HUES48 (cell line): ENCODE measurements at regions not wholly inside any gene's neighbourhood (a gene's known extent, or its start where the extent isn't known, plus 50 kb on each side); places are given as distances from the start of the nearest gene placed in this dataset.
"Not testable (repeated sequence)": the region's sequence is repeated elsewhere in the genome, so short reads cannot be mapped to it uniquely, and the experiment has no call there.

Experiments
- H3K27ac ChIP-seq: one replicate; pipeline ENCODE4 v1.7.0; 2013; ENCODE audit warnings: low read depth, low read length, inconsistent platforms
- H3K27me3 ChIP-seq: 2 replicates; pipeline ENCODE4 v1.6.1; 2013; ENCODE audit warnings: mild to moderate bottlenecking, low read length; ENCODE audit not compliant: control insufficient read depth, insufficient read depth
- H3K36me3 ChIP-seq: 2 replicates; pipeline ENCODE4 v1.6.1; 2013; ENCODE audit warnings: low read length; ENCODE audit not compliant: control insufficient read depth, insufficient read depth
- H3K4me1 ChIP-seq: 2 replicates; pipeline ENCODE4 v1.6.1; 2013; ENCODE audit warnings: mild to moderate bottlenecking, low read length; ENCODE audit not compliant: control insufficient read depth, insufficient read depth
- H3K4me3 ChIP-seq: 2 replicates; pipeline ENCODE4 v1.5.1; 2013; ENCODE audit warnings: mild to moderate bottlenecking, low read depth, low read length
- H3K9ac ChIP-seq: 2 replicates; pipeline ENCODE4 v1.6.1; 2013; ENCODE audit warnings: mild to moderate bottlenecking, low read depth, low read length, moderate library complexity
- H3K9me3 ChIP-seq: 2 replicates; pipeline ENCODE4 v1.6.1; 2013; ENCODE audit warnings: low read length; ENCODE audit not compliant: control insufficient read depth, insufficient read depth

- no peak overlapping the region for H3K9ac ChIP-seq
- no peaks in the 10 kb centered on the region for H3K27me3 ChIP-seq
- H3K27ac ChIP-seq, result no peak overlapping the region
- peaks cover 4% of the 10 kb centered on the region; the same call in 1 of the 2 replicates for H3K9me3 ChIP-seq
- no peaks in the 10 kb centered on the region for H3K36me3 ChIP-seq
- H3K4me3 ChIP-seq, result no peak overlapping the region
- H3K4me1 ChIP-seq, result no peaks in the 10 kb centered on the region; the same call in 1 of the 2 replicates
These were observed 260.4 kb upstream of the MEIS1 start for GRCh38 chr2:66174491-66174890.

GRCh38 chr2:66173645-66174044 lies 261.3 kb upstream of the MEIS1 start:
- peaks cover 4% of the 10 kb centered on the region; the same call in 1 of the 2 replicates for H3K9me3 ChIP-seq
- no peak overlapping the region for H3K9ac ChIP-seq
- H3K27me3 ChIP-seq, result no peaks in the 10 kb centered on the region
- H3K36me3 ChIP-seq, result no peaks in the 10 kb centered on the region
- no peak overlapping the region for H3K27ac ChIP-seq
- H3K4me1 ChIP-seq, result no peaks in the 10 kb centered on the region; the same call in 1 of the 2 replicates
- no peak overlapping the region for H3K4me3 ChIP-seq

GRCh38 chr2:66171530-66171929 lies 263.4 kb upstream of the MEIS1 start:
- no peak overlapping the region for H3K4me3 ChIP-seq
- H3K4me1 ChIP-seq, result no peaks in the 10 kb centered on the region; the same call in 1 of the 2 replicates
- H3K27me3 ChIP-seq, result no peaks in the 10 kb centered on the region
- no peaks in the 10 kb centered on the region for H3K36me3 ChIP-seq
- H3K9ac ChIP-seq, result no peak overlapping the region
- H3K9me3 ChIP-seq, result no peaks in the 10 kb centered on the region
- H3K27ac ChIP-seq, result no peak overlapping the region

- no peak overlapping the region for H3K9ac ChIP-seq
- no peaks in the 10 kb centered on the region for H3K9me3 ChIP-seq
- H3K27ac ChIP-seq, result no peak overlapping the region
- H3K27me3 ChIP-seq, result no peaks in the 10 kb centered on the region
- no peak overlapping the region for H3K4me3 ChIP-seq
- no peaks in the 10 kb centered on the region; the same call in 1 of the 2 replicates for H3K4me1 ChIP-seq
- H3K36me3 ChIP-seq, result no peaks in the 10 kb centered on the region
These were observed 264.1 kb upstream of the MEIS1 start for GRCh38 chr2:66170744-66171330.

- no peaks in the 10 kb centered on the region; the same call in 1 of the 2 replicates for H3K4me1 ChIP-seq
- no peak overlapping the region for H3K9ac ChIP-seq
- no peaks in the 10 kb centered on the region for H3K9me3 ChIP-seq
- no peaks in the 10 kb centered on the region for H3K36me3 ChIP-seq
- H3K4me3 ChIP-seq, result no peak overlapping the region
- H3K27me3 ChIP-seq, result no peaks in the 10 kb centered on the region
- H3K27ac ChIP-seq, result no peak overlapping the region
These were observed 265.8 kb upstream of the MEIS1 start for GRCh38 chr2:66169076-66169475.

GRCh38 chr2:66164470-66164869 lies 270.5 kb upstream of the MEIS1 start:
- H3K9ac ChIP-seq, result no peak overlapping the region
- no peak overlapping the region for H3K4me3 ChIP-seq
- H3K36me3 ChIP-seq, result no peaks in the 10 kb centered on the region
- H3K4me1 ChIP-seq, result no peaks in the 10 kb centered on the region
- H3K27me3 ChIP-seq, result no peaks in the 10 kb centered on the region
- H3K9me3 ChIP-seq, result no peaks in the 10 kb centered on the region
- H3K27ac ChIP-seq, result no peak overlapping the region

GRCh38 chr2:66156171-66156570 lies 278.8 kb upstream of the MEIS1 start:
- no peaks in the 10 kb centered on the region for H3K36me3 ChIP-seq
- no peak overlapping the region for H3K4me3 ChIP-seq
- H3K9me3 ChIP-seq, result peaks cover 5% of the 10 kb centered on the region; the same call in 1 of the 2 replicates
- no peak overlapping the region for H3K9ac ChIP-seq
- no peaks in the 10 kb centered on the region for H3K4me1 ChIP-seq
- H3K27ac ChIP-seq, result no peak overlapping the region
- H3K27me3 ChIP-seq, result no peaks in the 10 kb centered on the region

GRCh38 chr2:66153941-66154340 lies 281.0 kb upstream of the MEIS1 start:
- no peaks in the 10 kb centered on the region for H3K36me3 ChIP-seq
- H3K9me3 ChIP-seq, result peaks cover 5% of the 10 kb centered on the region; the same call in 1 of the 2 replicates
- H3K9ac ChIP-seq, result no peak overlapping the region
- no peak overlapping the region for H3K27ac ChIP-seq
- no peaks in the 10 kb centered on the region for H3K27me3 ChIP-seq
- no peaks in the 10 kb centered on the region for H3K4me1 ChIP-seq
- no peak overlapping the region for H3K4me3 ChIP-seq

- Histone ChIP-seq H3K27ac (no peak overlapping the region), H3K27me3 (no peaks in the 10 kb centered on the region)
These were observed 289.4 kb upstream of the MEIS1 start for GRCh38 chr2:66145490-66145889.

GRCh38 chr2:66144324-66144723 lies 290.6 kb upstream of the MEIS1 start:
- not testable (repeated sequence) for H3K9ac ChIP-seq, H3K4me1 ChIP-seq, H3K27ac ChIP-seq, H3K36me3 ChIP-seq, H3K4me3 ChIP-seq, H3K9me3 ChIP-seq, H3K27me3 ChIP-seq

More at GRCh38 chr2:66145490-66145889, 289.4 kb upstream of the MEIS1 start:
- Histone ChIP-seq H3K9ac (no peak overlapping the region), H3K9me3 (peaks cover 3% of the 10 kb centered on the region), H3K4me1 (no peaks in the 10 kb centered on the region), H3K36me3 (no peaks in the 10 kb centered on the region), H3K4me3 (no peak overlapping the region)

- Histone ChIP-seq H3K27ac (no peak overlapping the region), H3K9me3 (no peaks in the 10 kb centered on the region; the same call in 1 of the 2 replicates), H3K36me3 (no peaks in the 10 kb centered on the region), H3K9ac (no peak overlapping the region), H3K4me3 (no peak overlapping the region), H3K4me1 (peaks cover 25% of the 10 kb centered on the region), H3K27me3 (no peaks in the 10 kb centered on the region)
These were observed 297.3 kb upstream of the MEIS1 start for GRCh38 chr2:66137606-66138130.
